ENCODE measurements at regions not wholly inside any gene's neighbourhood (a gene's known extent, or its start where the extent isn't known, plus 50 kb on each side); places are given as distances from the start of the nearest gene placed in this dataset.

GRCh38 chr10:124346831-124347230, 71.9 kb downstream of the OAT start:
- H3K9me3 ChIP-seq (ENCODE audit: control insufficient read depth in 2 of 2, insufficient read depth in 1 of 2, low read depth in 1 of 2, low read length in 1 of 2), result no peaks in the 10 kb centered on the region
- WGBS, 3 donors, result 86 to 93% (median 87%) methylated on average over 8 of the region's 8 CpGs
- no peak overlapping the region for H3K27ac ChIP-seq (ENCODE audit: low read depth in 1 of 3, low read length in 2 of 3)
- H3K27me3 ChIP-seq (ENCODE audit: control insufficient read depth in 3 of 3, insufficient read depth in 3 of 3, low read length in 3 of 3), result peaks cover 0 to 2% (median 0%) of the 10 kb centered on the region in 3 donors
- DNase-seq, result no peak
- H3K36me3 ChIP-seq (ENCODE audit: control insufficient read depth in 3 of 3, insufficient read depth in 2 of 3, low read depth in 1 of 3, low read length in 3 of 3), result no peaks in the 10 kb centered on the region
- no peak for FAIRE-seq
- no peak overlapping the region for H3K4me3 ChIP-seq (ENCODE audit: low read depth in 1 of 3, low read length in 3 of 3)
- no peaks in the 10 kb centered on the region for H3K4me1 ChIP-seq (ENCODE audit: control insufficient read depth in 3 of 3, insufficient read depth in 2 of 3, low read depth in 1 of 3, low read length in 2 of 3)

GRCh38 chr10:124345521-124345920, 73.2 kb downstream of the OAT start:
- no peak for DNase-seq
- H3K27me3 ChIP-seq (ENCODE audit: control insufficient read depth in 3 of 3, insufficient read depth in 3 of 3, low read length in 3 of 3), result peaks cover 0 to 2% (median 0%) of the 10 kb centered on the region in 3 donors

GRCh38 chr10:124344931-124345330, 73.8 kb downstream of the OAT start:
- H3K9me3 ChIP-seq (ENCODE audit: control insufficient read depth in 2 of 2, insufficient read depth in 1 of 2, low read depth in 1 of 2, low read length in 1 of 2), result no peaks in the 10 kb centered on the region
- WGBS, 3 donors, result 82 to 86% (median 83%) methylated on average over 3 of the region's 3 CpGs
- FAIRE-seq (no peak), DNase-seq (no peak)
- peaks cover 0 to 2% (median 0%) of the 10 kb centered on the region in 3 donors for H3K27me3 ChIP-seq (ENCODE audit: control insufficient read depth in 3 of 3, insufficient read depth in 3 of 3, low read length in 3 of 3)
- no peaks in the 10 kb centered on the region for H3K36me3 ChIP-seq (ENCODE audit: control insufficient read depth in 3 of 3, insufficient read depth in 2 of 3, low read depth in 1 of 3, low read length in 3 of 3)
- no peak overlapping the region for H3K27ac ChIP-seq (ENCODE audit: low read depth in 1 of 3, low read length in 2 of 3)
- peaks cover 0 to 6% (median 0%) of the 10 kb centered on the region in 3 donors for H3K4me1 ChIP-seq (ENCODE audit: control insufficient read depth in 3 of 3, insufficient read depth in 2 of 3, low read depth in 1 of 3, low read length in 2 of 3)
- H3K4me3 ChIP-seq (ENCODE audit: low read depth in 1 of 3, low read length in 3 of 3), result no peak overlapping the region

More at GRCh38 chr10:124345521-124345920, 73.2 kb downstream of the OAT start:
- H3K4me1 ChIP-seq (ENCODE audit: control insufficient read depth in 3 of 3, insufficient read depth in 2 of 3, low read depth in 1 of 3, low read length in 2 of 3), result peaks cover 0 to 3% (median 0%) of the 10 kb centered on the region in 3 donors
- H3K36me3 ChIP-seq (ENCODE audit: control insufficient read depth in 3 of 3, insufficient read depth in 2 of 3, low read depth in 1 of 3, low read length in 3 of 3), result no peaks in the 10 kb centered on the region
- no peak overlapping the region for H3K27ac ChIP-seq (ENCODE audit: low read depth in 1 of 3, low read length in 2 of 3)
- no peak overlapping the region for H3K4me3 ChIP-seq (ENCODE audit: low read depth in 1 of 3, low read length in 3 of 3)
- WGBS, 3 donors, result 90 to 91% (median 91%) methylated on average over 8 of the region's 8 CpGs
- FAIRE-seq, result no peak
- no peaks in the 10 kb centered on the region for H3K9me3 ChIP-seq (ENCODE audit: control insufficient read depth in 2 of 2, insufficient read depth in 1 of 2, low read depth in 1 of 2, low read length in 1 of 2)

GRCh38 chr10:124344266-124344590, 74.5 kb downstream of the OAT start:
- Histone ChIP-seq H3K4me3 (ENCODE audit: low read depth in 1 of 3, low read length in 3 of 3) (no peak overlapping the region), H3K36me3 (ENCODE audit: control insufficient read depth in 3 of 3, insufficient read depth in 2 of 3, low read depth in 1 of 3, low read length in 3 of 3) (no peaks in the 10 kb centered on the region), H3K9me3 (ENCODE audit: control insufficient read depth in 2 of 2, insufficient read depth in 1 of 2, low read depth in 1 of 2, low read length in 1 of 2) (no peaks in the 10 kb centered on the region), H3K27ac (ENCODE audit: low read depth in 1 of 3, low read length in 2 of 3) (no peak overlapping the region), H3K27me3 (ENCODE audit: control insufficient read depth in 3 of 3, insufficient read depth in 3 of 3, low read length in 3 of 3) (no peaks in the 10 kb centered on the region), H3K4me1 (ENCODE audit: control insufficient read depth in 3 of 3, insufficient read depth in 2 of 3, low read depth in 1 of 3, low read length in 2 of 3) (peaks cover 0 to 6% (median 0%) of the 10 kb centered on the region in 3 donors)
- FAIRE-seq (no peak), DNase-seq (no peak)
- WGBS, 3 donors, result 85 to 91% (median 86%) methylated on average over 8 of the region's 8 CpGs

GRCh38 chr10:124343351-124344265, 75.1 kb downstream of the OAT start:
- Histone ChIP-seq H3K4me3 (ENCODE audit: low read depth in 1 of 3, low read length in 3 of 3) (no peak overlapping the region), H3K9me3 (ENCODE audit: control insufficient read depth in 2 of 2, insufficient read depth in 1 of 2, low read depth in 1 of 2, low read length in 1 of 2) (no peaks in the 10 kb centered on the region), H3K27me3 (ENCODE audit: control insufficient read depth in 3 of 3, insufficient read depth in 3 of 3, low read length in 3 of 3) (no peaks in the 10 kb centered on the region), H3K27ac (ENCODE audit: low read depth in 1 of 3, low read length in 2 of 3) (no peak overlapping the region), H3K4me1 (ENCODE audit: control insufficient read depth in 3 of 3, insufficient read depth in 2 of 3, low read depth in 1 of 3, low read length in 2 of 3) (peaks cover 0 to 6% (median 0%) of the 10 kb centered on the region in 3 donors), H3K36me3 (ENCODE audit: control insufficient read depth in 3 of 3, insufficient read depth in 2 of 3, low read depth in 1 of 3, low read length in 3 of 3) (no peaks in the 10 kb centered on the region)
- WGBS, 3 donors, result 84 to 85% (median 84%) methylated on average over 14 of the region's 14 CpGs
- FAIRE-seq, result no peak
- DNase-seq, result no peak

- DNase-seq, result no peak
- 90 to 93% (median 92%) methylated on average over 5 of the region's 5 CpGs for WGBS, 3 donors
- peaks cover 0 to 6% (median 0%) of the 10 kb centered on the region in 3 donors for H3K4me1 ChIP-seq (ENCODE audit: control insufficient read depth in 3 of 3, insufficient read depth in 2 of 3, low read depth in 1 of 3, low read length in 2 of 3)
- no peak overlapping the region for H3K27ac ChIP-seq (ENCODE audit: low read depth in 1 of 3, low read length in 2 of 3)
- no peaks in the 10 kb centered on the region for H3K27me3 ChIP-seq (ENCODE audit: control insufficient read depth in 3 of 3, insufficient read depth in 3 of 3, low read length in 3 of 3)
- FAIRE-seq, result no peak
- H3K36me3 ChIP-seq (ENCODE audit: control insufficient read depth in 3 of 3, insufficient read depth in 2 of 3, low read depth in 1 of 3, low read length in 3 of 3), result no peaks in the 10 kb centered on the region
- H3K9me3 ChIP-seq (ENCODE audit: control insufficient read depth in 2 of 2, insufficient read depth in 1 of 2, low read depth in 1 of 2, low read length in 1 of 2), result no peaks in the 10 kb centered on the region
- H3K4me3 ChIP-seq (ENCODE audit: low read depth in 1 of 3, low read length in 3 of 3), result no peak overlapping the region
Measured at GRCh38 chr10:124342821-124343170, 75.9 kb downstream of the OAT start.

- Histone ChIP-seq H3K27ac (ENCODE audit: low read depth in 1 of 3, low read length in 2 of 3) (no peak overlapping the region), H3K36me3 (ENCODE audit: control insufficient read depth in 3 of 3, insufficient read depth in 2 of 3, low read depth in 1 of 3, low read length in 3 of 3) (no peaks in the 10 kb centered on the region), H3K4me3 (ENCODE audit: low read depth in 1 of 3, low read length in 3 of 3) (no peak overlapping the region), H3K27me3 (ENCODE audit: control insufficient read depth in 3 of 3, insufficient read depth in 3 of 3, low read length in 3 of 3) (no peaks in the 10 kb centered on the region), H3K4me1 (ENCODE audit: control insufficient read depth in 3 of 3, insufficient read depth in 2 of 3, low read depth in 1 of 3, low read length in 2 of 3) (peaks cover 0 to 6% (median 0%) of the 10 kb centered on the region in 3 donors), H3K9me3 (ENCODE audit: control insufficient read depth in 2 of 2, insufficient read depth in 1 of 2, low read depth in 1 of 2, low read length in 1 of 2) (no peaks in the 10 kb centered on the region)
- 91 to 92% (median 92%) methylated on average over 15 of the region's 15 CpGs for WGBS, 3 donors
- FAIRE-seq (no peak), DNase-seq (no peak)
Measured at GRCh38 chr10:124342136-124342820, 76.4 kb downstream of the OAT start.

GRCh38 chr10:124341768-124342135, 77.0 kb downstream of the OAT start:
- DNase-seq (no peak), FAIRE-seq (no peak)
- no peaks in the 10 kb centered on the region for H3K9me3 ChIP-seq (ENCODE audit: control insufficient read depth in 2 of 2, insufficient read depth in 1 of 2, low read depth in 1 of 2, low read length in 1 of 2)
- H3K36me3 ChIP-seq (ENCODE audit: control insufficient read depth in 3 of 3, insufficient read depth in 2 of 3, low read depth in 1 of 3, low read length in 3 of 3), result no peaks in the 10 kb centered on the region
- no peak overlapping the region for H3K4me3 ChIP-seq (ENCODE audit: low read depth in 1 of 3, low read length in 3 of 3)
- H3K27ac ChIP-seq (ENCODE audit: low read depth in 1 of 3, low read length in 2 of 3), result no peak overlapping the region
- peaks cover 0 to 6% (median 0%) of the 10 kb centered on the region in 3 donors for H3K4me1 ChIP-seq (ENCODE audit: control insufficient read depth in 3 of 3, insufficient read depth in 2 of 3, low read depth in 1 of 3, low read length in 2 of 3)
- no peaks in the 10 kb centered on the region for H3K27me3 ChIP-seq (ENCODE audit: control insufficient read depth in 3 of 3, insufficient read depth in 3 of 3, low read length in 3 of 3)
- 25 to 54% (median 51%) methylated on average over 1 to 3 of the region's 3 CpGs for WGBS, 3 donors

Data from small intestine (tissue), 7 donors.